ENCODE measurements at regions not wholly inside any gene's neighbourhood (a gene's known extent, or its start where the extent isn't known, plus 50 kb on each side); places are given as distances from the start of the nearest gene placed in this dataset.

DNA sequence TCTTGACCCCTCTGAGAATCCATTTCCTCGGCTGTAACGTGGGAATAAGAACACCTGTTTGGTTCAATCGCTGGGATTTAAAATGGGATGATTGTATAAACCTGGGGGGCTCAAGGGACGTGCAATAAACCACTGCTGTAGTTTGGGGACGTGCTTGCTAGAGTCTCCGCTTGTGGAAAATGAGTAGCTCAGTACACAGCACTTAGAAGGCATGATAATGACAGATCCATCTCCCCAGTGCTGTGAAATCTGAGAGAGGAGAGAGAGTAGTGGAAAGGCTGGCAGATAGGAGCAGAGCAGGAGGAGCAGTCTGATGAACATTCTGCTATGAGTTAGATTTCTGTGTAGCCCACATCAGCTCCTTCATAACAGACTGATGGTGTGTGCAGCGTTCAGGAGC lies 256.5 kb downstream of the MN1 start:
- TF ChIP-seq, protein P1, sequence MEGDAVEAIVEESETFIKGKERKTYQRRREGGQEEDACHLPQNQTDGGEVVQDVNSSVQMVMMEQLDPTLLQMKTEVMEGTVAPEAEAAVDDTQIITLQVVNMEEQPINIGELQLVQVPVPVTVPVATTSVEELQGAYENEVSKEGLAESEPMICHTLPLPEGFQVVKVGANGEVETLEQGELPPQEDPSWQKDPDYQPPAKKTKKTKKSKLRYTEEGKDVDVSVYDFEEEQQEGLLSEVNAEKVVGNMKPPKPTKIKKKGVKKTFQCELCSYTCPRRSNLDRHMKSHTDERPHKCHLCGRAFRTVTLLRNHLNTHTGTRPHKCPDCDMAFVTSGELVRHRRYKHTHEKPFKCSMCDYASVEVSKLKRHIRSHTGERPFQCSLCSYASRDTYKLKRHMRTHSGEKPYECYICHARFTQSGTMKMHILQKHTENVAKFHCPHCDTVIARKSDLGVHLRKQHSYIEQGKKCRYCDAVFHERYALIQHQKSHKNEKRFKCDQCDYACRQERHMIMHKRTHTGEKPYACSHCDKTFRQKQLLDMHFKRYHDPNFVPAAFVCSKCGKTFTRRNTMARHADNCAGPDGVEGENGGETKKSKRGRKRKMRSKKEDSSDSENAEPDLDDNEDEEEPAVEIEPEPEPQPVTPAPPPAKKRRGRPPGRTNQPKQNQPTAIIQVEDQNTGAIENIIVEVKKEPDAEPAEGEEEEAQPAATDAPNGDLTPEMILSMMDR (IDR thresholded peaks at IDR 0.05; ENCODE audit: low read length): no peak
- no peak for TF ChIP-seq EZH2 (IDR thresholded peaks at IDR 0.05; ENCODE audit: borderline replicate concordance, low read length)

Data from OCI-LY1 (cell line).